Naive B cell (primary cell): ENCODE measurements at regions not wholly inside any gene's neighbourhood (a gene's known extent, or its start where the extent isn't known, plus 50 kb on each side); places are given as distances from the start of the nearest gene placed in this dataset.
"Not testable (repeated sequence)": the region's sequence is repeated elsewhere in the genome, so short reads cannot be mapped to it uniquely, and the experiment has no call there.

ENCODE experiments used
- ATAC-seq, 2 donors: fragments of 150-1000 bp; cut with Tn5 transposase; 2 replicates each; pipeline ENCODE4 v1.10.0; 2021; ENCODE audit warnings: low read depth in 2 of 2, mild to moderate bottlenecking in 2 of 2, moderate library complexity in 2 of 2
- DNase-seq: peaks from one replicate; pipeline ENCODE4 v3.0.0; 2022
- H3K27ac Mint-ChIP-seq, 6 donors: one replicate each; pipeline ENCODE4 v1.8.0; 2020 to 2022; ENCODE audit warnings: mild to moderate bottlenecking in 6 of 6, mixed read lengths in 6 of 6, moderate library complexity in 5 of 6, inconsistent platforms in 2 of 6
- H3K27me3 Mint-ChIP-seq, 3 donors: one replicate each; pipeline ENCODE4 v1.8.0; 2021 to 2022; ENCODE audit warnings: mixed read lengths in 3 of 3, mild to moderate bottlenecking in 1 of 3
- H3K36me3 Mint-ChIP-seq, 2 donors: one replicate each; pipeline ENCODE4 v1.8.0; 2020 to 2022; ENCODE audit warnings: mixed read lengths in 2 of 2, inconsistent platforms in 1 of 2, mild to moderate bottlenecking in 1 of 2
- H3K4me1 Mint-ChIP-seq, 3 donors: one replicate each; pipeline ENCODE4 v1.8.0; 2020 to 2022; ENCODE audit warnings: mixed read lengths in 3 of 3, inconsistent platforms in 1 of 3, mild to moderate bottlenecking in 1 of 3, moderate library complexity in 1 of 3
- H3K4me3 Mint-ChIP-seq, 8 donors: one replicate each; pipeline ENCODE4 v1.8.0; 2020 to 2022; ENCODE audit warnings: mild to moderate bottlenecking in 8 of 8, mixed read lengths in 8 of 8, moderate library complexity in 8 of 8, inconsistent platforms in 2 of 8
- H3K9me3 Mint-ChIP-seq, 7 donors: one replicate each; pipeline ENCODE4 v1.8.0; 2020 to 2022; ENCODE audit warnings: mixed read lengths in 7 of 7, mild to moderate bottlenecking in 5 of 7, inconsistent platforms in 2 of 7, moderate library complexity in 1 of 7

- H3K27me3 Mint-ChIP-seq, H3K4me3 Mint-ChIP-seq, H3K27ac Mint-ChIP-seq, DNase-seq, ATAC-seq: not testable (repeated sequence)
- Mint-ChIP-seq H3K36me3 (peaks cover 0 to 25% of the 10 kb centered on the region in 2 donors), H3K9me3 (peaks cover 13 to 27% (median 19%) of the 10 kb centered on the region in 7 donors), H3K4me1 (peaks cover 0 to 10% (median 2%) of the 10 kb centered on the region in 3 donors)
Observed at GRCh38 chr9:65406625-65407024, 121.6 kb upstream of the FOXD4L5 start.

DNA sequence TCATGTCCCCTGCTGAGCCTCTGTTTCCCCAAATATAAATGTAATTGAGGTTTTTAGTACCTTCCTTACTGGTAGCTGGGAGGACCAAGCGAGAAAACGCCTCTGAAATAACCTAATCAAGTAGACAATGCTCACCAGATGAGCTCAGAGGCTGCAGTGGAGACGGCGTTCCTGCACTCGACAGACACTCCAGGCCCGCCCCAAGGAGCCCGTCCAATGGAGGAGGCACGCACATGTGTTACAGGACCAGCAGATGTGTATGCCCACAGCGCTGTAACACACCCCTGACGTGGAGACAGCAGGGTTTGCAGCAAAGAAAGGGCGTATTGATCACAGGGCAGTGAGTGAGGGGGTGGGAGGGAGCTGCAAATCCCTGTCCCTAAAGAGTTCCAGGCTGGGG is 120.8 kb upstream of the FOXD4L5 start:
- not testable (repeated sequence) for DNase-seq

DNA sequence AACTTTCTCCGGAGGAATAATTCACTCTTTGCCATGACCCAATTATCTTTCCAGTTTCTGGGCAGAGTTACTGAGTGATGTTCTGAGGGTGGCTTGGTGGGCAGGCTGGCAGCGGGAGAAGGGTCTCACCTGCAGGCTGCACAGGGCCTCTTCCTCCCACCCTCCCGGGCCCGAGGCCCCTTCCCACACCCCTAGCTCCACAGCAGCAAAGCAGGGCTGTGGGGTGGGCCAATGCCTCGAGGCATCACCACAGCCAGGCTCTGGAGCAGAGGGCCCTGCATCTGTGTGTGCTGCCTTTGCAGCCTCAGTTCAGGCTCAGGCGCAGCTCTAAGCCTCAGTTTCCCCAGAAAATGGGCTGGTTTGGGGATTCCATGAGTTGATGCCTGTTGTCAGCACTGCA is 120.2 kb upstream of the FOXD4L5 start:
- no peaks in the 10 kb centered on the region for H3K27me3 Mint-ChIP-seq

More for the DNA sequence above, 120.8 kb upstream of the FOXD4L5 start:
- H3K27me3 Mint-ChIP-seq, ATAC-seq, H3K27ac Mint-ChIP-seq, H3K4me3 Mint-ChIP-seq: not testable (repeated sequence)
- peaks cover 0 to 10% (median 2%) of the 10 kb centered on the region in 3 donors for H3K4me1 Mint-ChIP-seq
- H3K36me3 Mint-ChIP-seq: peaks cover 0 to 25% of the 10 kb centered on the region in 2 donors
- peaks cover 11 to 31% (median 19%) of the 10 kb centered on the region in 7 donors for H3K9me3 Mint-ChIP-seq

GRCh38 chr9:65404232-65405006 is 119.4 kb upstream of the FOXD4L5 start:
- H3K36me3 Mint-ChIP-seq: peaks cover 0 to 20% of the 10 kb centered on the region in 2 donors

More for the DNA sequence above, 120.2 kb upstream of the FOXD4L5 start:
- Mint-ChIP-seq H3K4me3 (no peak overlapping the region), H3K36me3 (peaks cover 0 to 25% of the 10 kb centered on the region in 2 donors), H3K9me3 (peaks cover 9 to 31% (median 19%) of the 10 kb centered on the region in 7 donors), H3K4me1 (peaks cover 0 to 10% (median 2%) of the 10 kb centered on the region in 3 donors), H3K27ac (no peak overlapping the region)
- DNase-seq (no peak), ATAC-seq (no peak)

GRCh38 chr9:65403721-65404120 is 118.7 kb upstream of the FOXD4L5 start:
- peaks cover 5 to 30% (median 19%) of the 10 kb centered on the region in 7 donors for H3K9me3 Mint-ChIP-seq
- no peaks in the 10 kb centered on the region for H3K27me3 Mint-ChIP-seq
- DNase-seq: no peak
- no peak overlapping the region for H3K4me3 Mint-ChIP-seq
- no peak for ATAC-seq
- H3K36me3 Mint-ChIP-seq: peaks cover 0 to 20% of the 10 kb centered on the region in 2 donors
- peaks cover 0 to 10% (median 0%) of the 10 kb centered on the region in 3 donors for H3K4me1 Mint-ChIP-seq
- H3K27ac Mint-ChIP-seq: no peak overlapping the region

More at GRCh38 chr9:65404232-65405006, 119.4 kb upstream of the FOXD4L5 start:
- peak overlapping the region in 1 of 6 donors; percentile 26 for H3K27ac Mint-ChIP-seq
- ATAC-seq (no peak), DNase-seq (no peak)
- H3K9me3 Mint-ChIP-seq: peaks cover 5 to 28% (median 19%) of the 10 kb centered on the region in 7 donors
- no peak overlapping the region for H3K4me3 Mint-ChIP-seq
- no peaks in the 10 kb centered on the region for H3K27me3 Mint-ChIP-seq
- H3K4me1 Mint-ChIP-seq: peaks cover 0 to 10% (median 0%) of the 10 kb centered on the region in 3 donors

DNA sequence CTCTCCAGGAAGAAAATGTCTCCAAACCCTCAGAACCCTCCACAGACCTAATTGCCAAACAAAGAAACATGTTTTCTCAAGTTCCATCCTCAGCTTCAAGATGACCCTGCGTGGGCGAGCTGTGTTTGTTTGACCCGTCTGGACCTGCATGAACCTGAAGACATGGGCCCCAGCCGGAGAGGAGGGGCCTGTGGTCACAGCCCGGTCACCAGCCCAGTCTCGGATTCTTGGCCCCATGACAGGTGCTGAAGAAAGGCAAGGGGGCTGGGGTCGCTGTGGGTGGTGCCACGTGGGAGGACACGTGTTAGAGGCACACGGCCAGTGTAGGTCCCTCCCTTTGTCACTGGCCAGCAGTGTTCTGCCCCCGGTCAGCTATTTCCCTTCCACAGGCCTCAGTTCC is 118.1 kb upstream of the FOXD4L5 start:
- H3K9me3 Mint-ChIP-seq: peaks cover 5 to 28% (median 15%) of the 10 kb centered on the region in 7 donors
- H3K4me3 Mint-ChIP-seq, DNase-seq, ATAC-seq, H3K27ac Mint-ChIP-seq, H3K27me3 Mint-ChIP-seq, H3K4me1 Mint-ChIP-seq: not testable (repeated sequence)
- H3K36me3 Mint-ChIP-seq: peaks cover 0 to 15% of the 10 kb centered on the region in 2 donors

DNA sequence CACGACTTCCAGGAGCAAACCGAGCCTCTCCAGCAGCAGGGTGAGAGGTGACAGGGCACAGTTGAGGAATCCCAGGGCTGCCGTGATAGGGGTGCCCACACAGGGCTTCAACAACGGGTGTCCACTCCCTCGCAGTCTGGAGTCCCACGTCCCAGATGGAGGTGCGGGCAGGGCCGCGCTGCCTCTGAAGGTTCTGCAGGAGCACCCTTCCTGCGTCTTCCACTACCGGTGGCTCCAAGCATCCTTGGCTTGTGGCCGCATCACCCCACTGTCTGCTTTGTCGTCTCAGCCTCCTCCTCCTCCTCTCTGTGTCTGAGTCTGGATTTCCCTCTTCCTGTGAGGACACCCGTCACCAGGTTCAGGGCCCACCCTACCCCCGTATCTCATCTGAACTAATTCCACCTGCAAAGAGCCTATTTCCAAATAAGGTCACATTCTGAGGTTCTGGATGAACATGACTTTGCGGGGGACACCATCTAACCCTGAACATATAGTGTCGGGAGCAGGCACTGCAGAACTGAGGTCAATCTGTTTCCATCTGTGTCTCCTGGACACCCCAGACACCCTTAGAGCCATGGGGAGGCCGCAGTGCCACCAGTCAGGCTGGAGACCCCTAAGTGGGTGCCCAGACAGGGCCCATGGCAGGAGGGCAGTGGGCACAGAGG is 117.3 kb upstream of the FOXD4L5 start:
- not testable (repeated sequence) for DNase-seq, ATAC-seq, H3K27ac Mint-ChIP-seq, H3K4me1 Mint-ChIP-seq, H3K4me3 Mint-ChIP-seq, H3K36me3 Mint-ChIP-seq, H3K27me3 Mint-ChIP-seq
- H3K9me3 Mint-ChIP-seq: peaks cover 9 to 27% (median 14%) of the 10 kb centered on the region in 7 donors

GRCh38 chr9:65401456-65402045 is 116.5 kb upstream of the FOXD4L5 start:
- ATAC-seq, H3K4me3 Mint-ChIP-seq, H3K27me3 Mint-ChIP-seq, H3K27ac Mint-ChIP-seq, H3K36me3 Mint-ChIP-seq, DNase-seq, H3K4me1 Mint-ChIP-seq: not testable (repeated sequence)
- peaks cover 10 to 28% (median 17%) of the 10 kb centered on the region in 7 donors for H3K9me3 Mint-ChIP-seq

DNA sequence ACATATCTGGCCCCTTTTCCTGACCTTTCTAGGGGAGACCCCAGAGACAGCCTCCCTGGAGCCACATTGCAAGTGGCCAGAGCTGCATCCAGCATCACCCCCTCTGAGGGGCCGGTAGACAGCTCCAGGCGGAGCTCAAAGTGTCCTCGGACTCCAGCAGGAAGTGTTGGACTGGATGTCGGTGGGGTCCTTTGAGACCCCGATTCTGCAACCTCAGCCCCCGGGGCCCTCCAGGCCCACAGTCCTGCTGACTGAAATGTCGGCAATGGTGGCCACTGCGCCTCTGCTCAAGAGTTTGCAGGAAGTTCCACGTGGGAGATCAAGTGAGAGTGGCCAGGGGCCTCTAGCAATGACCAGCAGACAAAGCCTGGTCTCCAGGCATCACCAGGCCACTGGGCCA is 115.9 kb upstream of the FOXD4L5 start:
- peaks cover 0 to 8% of the 10 kb centered on the region in 2 donors for H3K36me3 Mint-ChIP-seq
- H3K27ac Mint-ChIP-seq: no peak overlapping the region
- no peak for DNase-seq
- no peak overlapping the region for H3K4me3 Mint-ChIP-seq
- no peak for ATAC-seq
- H3K9me3 Mint-ChIP-seq: peaks cover 10 to 24% (median 18%) of the 10 kb centered on the region in 7 donors
- no peaks in the 10 kb centered on the region for H3K27me3 Mint-ChIP-seq
- H3K4me1 Mint-ChIP-seq: peaks cover 0 to 4% (median 0%) of the 10 kb centered on the region in 3 donors

DNA sequence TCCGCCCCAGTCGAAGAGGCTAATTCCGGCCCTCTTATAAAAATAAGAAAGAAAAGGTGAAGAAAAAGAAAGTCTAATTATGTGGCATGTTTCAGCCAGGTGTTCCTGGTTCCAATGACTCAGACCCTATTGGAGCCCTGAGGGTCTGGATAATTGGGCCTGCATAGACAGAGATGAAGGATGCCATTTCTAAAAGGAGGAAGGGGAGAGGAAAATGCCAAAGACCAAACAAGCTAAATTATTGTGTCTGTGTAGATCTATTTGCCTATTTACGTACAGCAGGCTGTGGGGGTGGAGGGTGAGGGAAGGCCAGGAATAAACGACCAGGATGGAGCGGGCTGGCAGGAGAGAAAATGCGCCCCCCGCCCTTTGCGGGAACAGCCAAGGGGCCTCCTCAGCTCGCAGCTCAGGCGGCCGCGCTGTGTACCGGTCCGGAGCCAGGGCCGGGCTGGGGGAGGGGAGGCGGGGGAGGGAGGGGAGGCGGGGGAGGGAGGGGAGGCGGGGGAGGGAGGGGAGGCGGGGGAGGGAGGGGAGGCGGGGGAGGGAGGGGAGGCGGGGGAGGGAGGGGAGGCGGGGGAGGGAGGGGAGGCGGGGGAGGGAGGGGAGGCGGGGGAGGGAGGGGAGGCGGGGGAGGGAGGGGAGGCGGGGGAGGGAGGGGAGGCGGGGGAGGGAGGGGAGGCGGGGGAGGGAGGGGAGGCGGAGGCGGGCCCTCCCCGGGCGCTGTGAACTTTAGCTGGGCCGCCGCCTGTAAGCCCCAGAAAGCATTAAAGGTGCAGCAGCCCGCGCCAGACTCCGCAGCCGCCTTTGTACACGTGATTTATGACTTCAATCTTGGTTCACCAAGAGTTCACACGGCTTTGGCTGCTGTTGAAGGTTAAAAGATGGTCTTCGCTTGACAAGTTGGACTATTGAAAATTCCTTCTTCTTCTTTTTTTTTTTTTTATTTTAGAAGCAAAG is 113.0 kb upstream of the FOXD4L5 start:
- not testable (repeated sequence) for H3K4me1 Mint-ChIP-seq, H3K36me3 Mint-ChIP-seq, H3K4me3 Mint-ChIP-seq, ATAC-seq, H3K27ac Mint-ChIP-seq, H3K27me3 Mint-ChIP-seq, DNase-seq
- H3K9me3 Mint-ChIP-seq: peaks cover 6 to 27% (median 19%) of the 10 kb centered on the region in 7 donors

DNA sequence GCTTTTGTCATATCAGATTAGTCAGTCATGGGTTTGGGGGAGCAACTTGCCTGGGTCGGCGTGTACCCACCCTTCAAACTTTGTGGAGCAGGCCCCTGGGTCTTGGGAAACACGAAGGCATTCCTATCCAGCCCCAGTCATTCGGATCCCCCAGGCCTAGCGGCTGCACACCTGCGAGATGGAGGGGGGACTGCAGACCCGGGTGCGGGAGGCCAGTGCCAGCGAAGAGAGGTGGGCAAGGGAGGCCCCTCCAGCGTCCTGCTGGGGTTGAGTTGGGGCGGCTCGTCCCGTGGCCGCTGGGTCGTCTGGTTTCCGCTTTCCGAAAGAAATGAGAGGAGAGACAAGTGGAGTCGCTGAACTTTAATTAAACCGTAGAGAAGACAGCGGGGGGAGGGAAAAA is 112.2 kb upstream of the FOXD4L5 start:
- H3K4me3 Mint-ChIP-seq, DNase-seq, H3K36me3 Mint-ChIP-seq, H3K4me1 Mint-ChIP-seq, H3K27ac Mint-ChIP-seq, ATAC-seq, H3K27me3 Mint-ChIP-seq: not testable (repeated sequence)
- H3K9me3 Mint-ChIP-seq: peaks cover 6 to 23% (median 16%) of the 10 kb centered on the region in 7 donors

- H3K36me3 Mint-ChIP-seq, H3K27ac Mint-ChIP-seq, H3K4me1 Mint-ChIP-seq, H3K27me3 Mint-ChIP-seq, DNase-seq, ATAC-seq: not testable (repeated sequence)
- Mint-ChIP-seq H3K9me3 (peaks cover 6 to 22% (median 12%) of the 10 kb centered on the region in 7 donors), H3K4me3 (peak overlapping the region in 3 of 8 donors; percentile 9 to 24 (median 15))
Observed at GRCh38 chr9:65396601-65397000, 111.6 kb upstream of the FOXD4L5 start.
